ENCODE measurements at regions not wholly inside any gene's neighbourhood (a gene's known extent, or its start where the extent isn't known, plus 50 kb on each side); places are given as distances from the start of the nearest gene placed in this dataset.

DNA sequence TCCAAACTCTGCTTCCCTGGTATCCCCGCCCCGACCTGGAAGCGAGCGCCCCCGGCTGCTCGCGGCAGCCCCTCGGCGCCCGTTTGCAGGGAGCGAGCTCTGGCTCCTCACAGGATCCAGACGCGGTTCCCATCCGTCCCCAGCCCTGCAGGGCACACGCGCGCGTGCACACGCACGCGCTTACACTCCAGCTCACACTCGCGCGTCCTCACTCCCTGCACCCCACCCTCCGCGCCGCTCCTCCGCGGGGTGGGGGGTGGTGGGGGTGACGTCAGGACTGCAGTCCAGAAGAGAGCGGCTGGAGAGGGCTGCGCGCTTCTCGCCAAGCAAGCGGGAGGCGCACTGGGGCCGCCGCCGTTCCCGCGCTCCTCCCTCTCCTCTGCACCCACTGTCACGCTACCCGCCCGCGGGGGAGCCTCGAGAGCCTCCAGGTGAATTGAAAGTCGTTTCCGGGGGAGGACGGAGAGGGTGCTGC lies 255.6 kb downstream of the OTUD1 start:
- Histone ChIP-seq H3K4me3 (ENCODE audit: low read length) (peak overlapping the region; percentile 90), H3K27ac (ENCODE audit: low read length) (no peak overlapping the region), H3F3A (ENCODE audit: insufficient read depth, low read length, poor library complexity, severe bottlenecking) (no peaks in the 10 kb centered on the region), H4K20me1 (ENCODE audit: insufficient read depth) (no peaks in the 10 kb centered on the region), H3K9me2 (ENCODE audit: insufficient read depth, low read length) (no peaks in the 10 kb centered on the region), H3K9ac (ENCODE audit: low read length) (peak overlapping the region; percentile 60), H3K27me3 (ENCODE audit: insufficient read depth, low read depth, low read length) (peaks cover 82% of the 10 kb centered on the region), H2AFZ (ENCODE audit: low read depth, low read length) (peak overlapping the region; percentile 27), H3K36me3 (ENCODE audit: insufficient read depth, low read length) (no peaks in the 10 kb centered on the region), H3K79me2 (replicated peaks; ENCODE audit: insufficient read depth, low read length) (no peaks in the 10 kb centered on the region), H3K4me2 (ENCODE audit: low read length) (peak overlapping the region; percentile 79), H3K9me3 (ENCODE audit: low read length) (no peaks in the 10 kb centered on the region)
- TF ChIP-seq POLR2AphosphoS5 (IDR thresholded peaks at IDR 0.05), result no peak
- no peak for TF ChIP-seq EZH2 (IDR thresholded peaks at IDR 0.05; ENCODE audit: borderline replicate concordance, insufficient read depth, low read length, poor library complexity, severe bottlenecking)
- TF ChIP-seq TAF1 (IDR thresholded peaks at IDR 0.05; ENCODE audit: low read depth), result no peak
- TF ChIP-seq RAD21 (conservative IDR thresholded peaks at IDR 0.05), result no peak
- TF ChIP-seq MXI1 (conservative IDR thresholded peaks at IDR 0.05; ENCODE audit: poor library complexity, severe bottlenecking), result peak; percentile 41

- no peak overlapping the region for H3K27ac ChIP-seq (ENCODE audit: low read length)
- no peaks in the 10 kb centered on the region for H4K20me1 ChIP-seq (ENCODE audit: insufficient read depth)
- peaks cover 82% of the 10 kb centered on the region for H3K27me3 ChIP-seq (ENCODE audit: insufficient read depth, low read depth, low read length)
- H3K9me3 ChIP-seq (ENCODE audit: low read length), result no peaks in the 10 kb centered on the region
- no peaks in the 10 kb centered on the region for H3K9me2 ChIP-seq (ENCODE audit: insufficient read depth, low read length)
- peak overlapping the region; percentile 27 for H2AFZ ChIP-seq (ENCODE audit: low read depth, low read length)
- H3K9ac ChIP-seq (ENCODE audit: low read length), result peak overlapping the region; percentile 60
- no peaks in the 10 kb centered on the region for H3K36me3 ChIP-seq (ENCODE audit: insufficient read depth, low read length)
- H3K4me2 ChIP-seq (ENCODE audit: low read length), result peak overlapping the region; percentile 79
- H3F3A ChIP-seq (ENCODE audit: insufficient read depth, low read length, poor library complexity, severe bottlenecking), result no peaks in the 10 kb centered on the region
- peak; percentile 57 for TF ChIP-seq RAD21 (conservative IDR thresholded peaks at IDR 0.05)
- TF ChIP-seq, protein P1, sequence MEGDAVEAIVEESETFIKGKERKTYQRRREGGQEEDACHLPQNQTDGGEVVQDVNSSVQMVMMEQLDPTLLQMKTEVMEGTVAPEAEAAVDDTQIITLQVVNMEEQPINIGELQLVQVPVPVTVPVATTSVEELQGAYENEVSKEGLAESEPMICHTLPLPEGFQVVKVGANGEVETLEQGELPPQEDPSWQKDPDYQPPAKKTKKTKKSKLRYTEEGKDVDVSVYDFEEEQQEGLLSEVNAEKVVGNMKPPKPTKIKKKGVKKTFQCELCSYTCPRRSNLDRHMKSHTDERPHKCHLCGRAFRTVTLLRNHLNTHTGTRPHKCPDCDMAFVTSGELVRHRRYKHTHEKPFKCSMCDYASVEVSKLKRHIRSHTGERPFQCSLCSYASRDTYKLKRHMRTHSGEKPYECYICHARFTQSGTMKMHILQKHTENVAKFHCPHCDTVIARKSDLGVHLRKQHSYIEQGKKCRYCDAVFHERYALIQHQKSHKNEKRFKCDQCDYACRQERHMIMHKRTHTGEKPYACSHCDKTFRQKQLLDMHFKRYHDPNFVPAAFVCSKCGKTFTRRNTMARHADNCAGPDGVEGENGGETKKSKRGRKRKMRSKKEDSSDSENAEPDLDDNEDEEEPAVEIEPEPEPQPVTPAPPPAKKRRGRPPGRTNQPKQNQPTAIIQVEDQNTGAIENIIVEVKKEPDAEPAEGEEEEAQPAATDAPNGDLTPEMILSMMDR (IDR thresholded peaks at IDR 0.05; ENCODE audit: poor library complexity, severe bottlenecking), result peak; percentile 63
- peak; percentile 65 for TF ChIP-seq SMC3 (conservative IDR thresholded peaks at IDR 0.05; ENCODE audit: poor library complexity)
- no peak for TF ChIP-seq POLR2AphosphoS5 (IDR thresholded peaks at IDR 0.05)
- TF ChIP-seq EZH2 (IDR thresholded peaks at IDR 0.05; ENCODE audit: borderline replicate concordance, insufficient read depth, low read length, poor library complexity, severe bottlenecking), result no peak
- no peak for TF ChIP-seq EP300 (conservative IDR thresholded peaks at IDR 0.05; ENCODE audit: poor library complexity, severe bottlenecking)
- TF ChIP-seq, protein P2, sequence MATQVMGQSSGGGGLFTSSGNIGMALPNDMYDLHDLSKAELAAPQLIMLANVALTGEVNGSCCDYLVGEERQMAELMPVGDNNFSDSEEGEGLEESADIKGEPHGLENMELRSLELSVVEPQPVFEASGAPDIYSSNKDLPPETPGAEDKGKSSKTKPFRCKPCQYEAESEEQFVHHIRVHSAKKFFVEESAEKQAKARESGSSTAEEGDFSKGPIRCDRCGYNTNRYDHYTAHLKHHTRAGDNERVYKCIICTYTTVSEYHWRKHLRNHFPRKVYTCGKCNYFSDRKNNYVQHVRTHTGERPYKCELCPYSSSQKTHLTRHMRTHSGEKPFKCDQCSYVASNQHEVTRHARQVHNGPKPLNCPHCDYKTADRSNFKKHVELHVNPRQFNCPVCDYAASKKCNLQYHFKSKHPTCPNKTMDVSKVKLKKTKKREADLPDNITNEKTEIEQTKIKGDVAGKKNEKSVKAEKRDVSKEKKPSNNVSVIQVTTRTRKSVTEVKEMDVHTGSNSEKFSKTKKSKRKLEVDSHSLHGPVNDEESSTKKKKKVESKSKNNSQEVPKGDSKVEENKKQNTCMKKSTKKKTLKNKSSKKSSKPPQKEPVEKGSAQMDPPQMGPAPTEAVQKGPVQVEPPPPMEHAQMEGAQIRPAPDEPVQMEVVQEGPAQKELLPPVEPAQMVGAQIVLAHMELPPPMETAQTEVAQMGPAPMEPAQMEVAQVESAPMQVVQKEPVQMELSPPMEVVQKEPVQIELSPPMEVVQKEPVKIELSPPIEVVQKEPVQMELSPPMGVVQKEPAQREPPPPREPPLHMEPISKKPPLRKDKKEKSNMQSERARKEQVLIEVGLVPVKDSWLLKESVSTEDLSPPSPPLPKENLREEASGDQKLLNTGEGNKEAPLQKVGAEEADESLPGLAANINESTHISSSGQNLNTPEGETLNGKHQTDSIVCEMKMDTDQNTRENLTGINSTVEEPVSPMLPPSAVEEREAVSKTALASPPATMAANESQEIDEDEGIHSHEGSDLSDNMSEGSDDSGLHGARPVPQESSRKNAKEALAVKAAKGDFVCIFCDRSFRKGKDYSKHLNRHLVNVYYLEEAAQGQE (IDR thresholded peaks at IDR 0.05; ENCODE audit: borderline replicate concordance), result no peak
- no peak for TF ChIP-seq MXI1 (conservative IDR thresholded peaks at IDR 0.05; ENCODE audit: poor library complexity, severe bottlenecking)
- no peak for TF ChIP-seq TAF1 (IDR thresholded peaks at IDR 0.05; ENCODE audit: low read depth)
- H3K79me2 ChIP-seq (replicated peaks; ENCODE audit: insufficient read depth, low read length), result no peaks in the 10 kb centered on the region
- H3K4me3 ChIP-seq (ENCODE audit: low read length), result peak overlapping the region; percentile 90
These were observed 256.3 kb downstream of the OTUD1 start for GRCh38 chr10:23694921-23695824.

All from neural cell (in vitro differentiated cells).